Prostate gland (tissue), 2 donors: ENCODE measurements at regions not wholly inside any gene's neighbourhood (a gene's known extent, or its start where the extent isn't known, plus 50 kb on each side); places are given as distances from the start of the nearest gene placed in this dataset.

ENCODE experiments used
- DNase-seq: peaks from one replicate; pipeline ENCODE4 v3.0.0-alpha.2; 2019; ENCODE audit warnings: low spot score
- H3K27ac ChIP-seq, 2 donors: fragments of 200-600 bp; sonication (generic); 2 replicates each; pipeline ENCODE4 v1.5.1; 2017 to 2019
- H3K27me3 ChIP-seq: fragments of 200-600 bp; sonication (generic); replicated peaks from 2 replicates; pipeline ENCODE4 v1.5.1; 2019; ENCODE audit not compliant: insufficient read depth
- H3K36me3 ChIP-seq, 2 donors: fragments of 200-600 bp; sonication (generic); 1 replicate in 1 of 2; 2 replicates in 1 of 2; pipeline versions ENCODE4 v1.5.1 to v1.8.1; 2017 to 2019
- H3K4me1 ChIP-seq: fragments of 200-600 bp; sonication (generic); replicated peaks from 2 replicates; pipeline ENCODE4 v1.5.1; 2019
- H3K4me3 ChIP-seq, 2 donors: fragments of 200-600 bp; sonication (generic); 2 replicates each; pipeline ENCODE4 v1.5.1; 2017 to 2019
- H3K9me3 ChIP-seq: fragments of 200-600 bp; sonication (generic); 2 replicates; pipeline ENCODE4 v1.5.1; 2017
- POLR2A ChIP-seq: fragments of 450-650 bp; IDR thresholded peaks from one replicate; pipeline ENCODE4 v1.6.1; 2016; ENCODE audit warnings: antibody characterized with exemption, mild to moderate bottlenecking
- POLR2AphosphoS5 ChIP-seq: sonication (generic); formaldehyde crosslinking; IDR thresholded peaks from one replicate; pipeline ENCODE4 v1.6.1; 2017; ENCODE audit warnings: antibody characterized with exemption
- WGBS: methylation state at CpG from one replicate; pipeline ENCODE4 v1.1.5; 2018; 5-methylcytosine and 5-hydroxymethylcytosine counted together
- intact Hi-C: fragments of 100-400 bp; cut with DNase I; formaldehyde crosslinking; loops from one replicate; pipeline ENCODE4 v1.14.2; 2022
- TF ChIP-seq, protein P1 (sequence below), 4 experiments: fragments of 200-600 bp in 2 of 4; fragments of 450-650 bp in 2 of 4; sonication (generic) in 2 of 4; IDR thresholded peaks; 1 replicate in 3 of 4; 2 replicates in 1 of 4; pipeline ENCODE4 v1.5.1; 2016 to 2019; ENCODE audit warnings: antibody characterized with exemption in 4 of 4, mild to moderate bottlenecking in 2 of 4, moderate library complexity in 2 of 4

DNA sequence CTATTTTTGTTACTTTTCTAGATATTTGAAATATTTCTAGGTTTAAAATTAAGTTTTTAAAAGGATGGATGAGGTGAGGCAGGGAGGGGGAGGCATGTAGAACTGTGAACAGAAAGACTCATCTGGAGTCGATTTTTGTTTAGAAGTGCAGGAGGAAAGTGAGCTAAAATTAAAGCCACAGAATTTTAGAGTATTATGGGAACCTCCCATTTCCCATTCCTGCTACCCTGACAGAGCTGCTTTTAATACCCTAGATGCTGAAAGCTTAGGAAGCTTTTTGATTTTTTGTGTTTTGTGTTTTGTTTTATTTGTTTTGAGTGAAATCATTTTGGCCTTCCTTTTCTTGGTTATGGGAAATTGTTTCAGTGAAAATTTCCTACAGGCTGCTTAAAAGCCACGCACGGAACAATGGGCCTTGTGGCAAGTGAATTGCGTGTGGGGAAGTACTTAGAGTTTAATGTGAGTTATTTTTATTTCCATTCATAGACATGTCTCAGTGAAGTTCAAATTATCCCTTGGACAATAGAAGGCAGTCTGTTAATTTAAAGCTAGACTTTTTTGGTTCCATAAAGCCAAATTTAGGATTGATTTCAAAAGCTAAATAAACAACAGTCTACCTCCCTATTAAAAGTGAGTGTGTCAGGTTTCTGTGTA lies 102.0 kb upstream of the HDAC9 start:
- Histone ChIP-seq H3K9me3 (no peaks in the 10 kb centered on the region), H3K4me3 (no peak overlapping the region), H3K27ac (no peak overlapping the region), H3K27me3 (no peaks in the 10 kb centered on the region), H3K4me1 (no peaks in the 10 kb centered on the region), H3K36me3 (no peaks in the 10 kb centered on the region)
- no peak for TF ChIP-seq POLR2A
- no peak for TF ChIP-seq POLR2AphosphoS5
- TF ChIP-seq, protein P1, sequence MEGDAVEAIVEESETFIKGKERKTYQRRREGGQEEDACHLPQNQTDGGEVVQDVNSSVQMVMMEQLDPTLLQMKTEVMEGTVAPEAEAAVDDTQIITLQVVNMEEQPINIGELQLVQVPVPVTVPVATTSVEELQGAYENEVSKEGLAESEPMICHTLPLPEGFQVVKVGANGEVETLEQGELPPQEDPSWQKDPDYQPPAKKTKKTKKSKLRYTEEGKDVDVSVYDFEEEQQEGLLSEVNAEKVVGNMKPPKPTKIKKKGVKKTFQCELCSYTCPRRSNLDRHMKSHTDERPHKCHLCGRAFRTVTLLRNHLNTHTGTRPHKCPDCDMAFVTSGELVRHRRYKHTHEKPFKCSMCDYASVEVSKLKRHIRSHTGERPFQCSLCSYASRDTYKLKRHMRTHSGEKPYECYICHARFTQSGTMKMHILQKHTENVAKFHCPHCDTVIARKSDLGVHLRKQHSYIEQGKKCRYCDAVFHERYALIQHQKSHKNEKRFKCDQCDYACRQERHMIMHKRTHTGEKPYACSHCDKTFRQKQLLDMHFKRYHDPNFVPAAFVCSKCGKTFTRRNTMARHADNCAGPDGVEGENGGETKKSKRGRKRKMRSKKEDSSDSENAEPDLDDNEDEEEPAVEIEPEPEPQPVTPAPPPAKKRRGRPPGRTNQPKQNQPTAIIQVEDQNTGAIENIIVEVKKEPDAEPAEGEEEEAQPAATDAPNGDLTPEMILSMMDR (IDR thresholded peaks at IDR 0.05) = no peak
- WGBS = 39% methylated on average over 4 of the region's 4 CpGs
- intact Hi-C loops = no loop called here
- no peak for DNase-seq

DNA sequence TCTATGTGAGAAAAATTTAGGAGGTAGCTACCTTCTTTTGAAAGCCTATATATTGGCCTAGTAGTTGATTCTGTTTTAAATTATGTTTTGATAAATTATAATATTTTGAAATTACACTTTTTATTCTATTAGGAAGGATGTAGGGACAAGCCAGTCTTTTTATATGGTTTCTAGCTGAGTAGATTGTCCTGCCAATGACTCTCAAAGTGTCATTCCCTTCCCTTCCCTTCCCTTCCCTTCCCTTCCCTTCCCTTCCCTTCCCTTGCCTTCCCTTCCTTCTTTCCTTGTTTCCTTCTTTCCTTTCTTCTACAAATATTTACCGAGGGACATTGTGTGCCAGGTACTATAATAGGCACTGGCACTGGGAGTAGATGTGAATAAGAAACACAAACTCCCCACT lies 99.7 kb upstream of the HDAC9 start:
- Histone ChIP-seq H3K9me3 (no peaks in the 10 kb centered on the region), H3K36me3 (no peaks in the 10 kb centered on the region), H3K27ac (no peak overlapping the region), H3K4me1 (no peaks in the 10 kb centered on the region), H3K27me3 (no peaks in the 10 kb centered on the region), H3K4me3 (no peak overlapping the region)
- WGBS = 91% methylated on average over 1 of the region's 1 CpG
- intact Hi-C loops = no loop called here
- DNase-seq = no peak
- TF ChIP-seq POLR2A (no peak), POLR2AphosphoS5 (no peak)
- TF ChIP-seq, protein P1 (IDR thresholded peaks at IDR 0.05) = no peak

DNA sequence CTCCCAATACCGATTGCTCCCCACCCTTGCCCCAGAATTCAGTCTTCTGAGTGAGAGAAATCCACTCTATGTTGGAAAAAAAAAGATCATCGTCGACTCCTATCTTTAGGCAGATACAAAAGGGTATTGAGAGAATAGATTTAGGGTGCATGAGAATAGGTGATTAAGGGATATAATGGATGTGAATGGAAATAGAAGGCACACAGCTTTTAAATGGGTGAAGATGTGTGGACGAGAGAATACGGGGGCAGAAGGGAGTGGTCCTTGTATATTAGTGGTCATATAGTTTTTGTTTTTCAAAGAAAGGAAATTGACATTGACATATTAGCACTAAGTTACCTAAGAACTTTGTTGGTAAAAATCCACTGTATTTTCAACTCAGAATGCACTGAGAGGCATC lies 98.6 kb upstream of the HDAC9 start:
- TF ChIP-seq POLR2A (no peak), POLR2AphosphoS5 (no peak)
- TF ChIP-seq, protein P1 (IDR thresholded peaks at IDR 0.05) = no peak
- no peaks in the 10 kb centered on the region for H3K36me3 ChIP-seq
- intact Hi-C loops = no loop called here
- no peak for DNase-seq
- H3K4me3 ChIP-seq = no peak overlapping the region
- no peaks in the 10 kb centered on the region for H3K9me3 ChIP-seq
- H3K4me1 ChIP-seq = no peaks in the 10 kb centered on the region
- H3K27me3 ChIP-seq = no peaks in the 10 kb centered on the region
- no peak overlapping the region for H3K27ac ChIP-seq
- WGBS = 83% methylated on average over 5 of the region's 5 CpGs

DNA sequence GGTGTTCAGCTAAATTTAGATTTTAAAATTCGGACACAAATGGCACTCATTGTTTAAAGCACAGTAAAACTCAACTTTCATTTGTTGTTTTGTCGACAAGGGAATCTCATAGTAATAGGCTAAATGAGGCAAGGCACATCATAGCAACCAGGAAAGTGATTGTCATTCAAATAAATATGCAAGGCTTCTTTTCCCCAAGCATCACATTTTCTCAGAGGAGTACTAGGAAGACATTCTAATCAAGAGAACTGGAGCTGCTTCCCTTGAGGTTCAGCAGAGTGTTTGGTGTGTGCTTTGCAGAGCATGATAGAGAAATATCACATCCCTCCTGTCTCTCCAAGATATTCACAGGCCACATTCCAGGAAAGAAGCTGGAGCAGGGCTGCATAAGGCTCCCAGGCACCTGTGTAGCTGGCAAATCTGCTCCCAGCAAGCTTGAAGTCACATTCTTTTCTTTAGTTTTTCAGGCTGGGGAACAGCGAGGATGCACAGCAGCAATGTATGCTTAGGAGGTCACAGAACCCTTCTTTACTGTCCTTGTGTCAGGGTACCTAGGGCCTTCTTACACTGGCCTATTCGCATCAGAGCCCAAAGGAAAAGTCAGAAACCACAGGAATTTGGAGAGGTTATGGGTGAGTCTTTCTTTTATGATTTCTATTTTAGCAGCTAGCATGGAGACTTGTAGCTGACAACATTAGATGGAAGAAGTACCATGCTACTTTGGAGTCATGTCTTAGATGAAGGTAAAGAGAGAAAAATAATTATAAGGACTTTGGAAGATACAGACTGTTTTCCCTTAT lies 95.9 kb upstream of the HDAC9 start:
- H3K27ac ChIP-seq = no peak overlapping the region
- intact Hi-C loops = no loop called here
- WGBS = 85% methylated on average over 4 of the region's 4 CpGs
- no peak for DNase-seq
- no peak for TF ChIP-seq POLR2A
- no peak for TF ChIP-seq POLR2AphosphoS5
- TF ChIP-seq, protein P1 (IDR thresholded peaks at IDR 0.05) = no peak
- no peaks in the 10 kb centered on the region for H3K36me3 ChIP-seq
- H3K9me3 ChIP-seq = no peaks in the 10 kb centered on the region
- H3K4me1 ChIP-seq = no peaks in the 10 kb centered on the region
- H3K27me3 ChIP-seq = no peaks in the 10 kb centered on the region
- H3K4me3 ChIP-seq = no peak overlapping the region

DNA sequence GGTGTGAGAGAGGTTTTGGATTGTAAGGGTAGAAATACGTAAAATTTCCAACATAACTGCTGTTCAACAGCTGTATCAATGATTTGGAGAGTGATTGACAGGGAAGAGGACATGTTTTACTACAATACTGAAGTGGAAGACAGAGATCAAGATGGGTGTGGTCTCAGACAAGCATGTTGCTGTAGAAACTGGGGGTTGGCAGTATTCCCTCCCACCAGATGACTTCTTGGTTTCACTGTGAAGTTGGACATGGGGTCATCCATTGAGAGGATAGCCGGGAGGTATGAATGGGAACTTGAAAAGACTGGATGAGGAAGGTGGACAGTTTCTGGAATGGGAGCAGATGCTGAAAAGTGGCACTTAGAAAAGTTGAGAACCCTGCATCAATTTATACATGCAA lies 95.3 kb upstream of the HDAC9 start:
- Histone ChIP-seq H3K4me1 (no peaks in the 10 kb centered on the region), H3K27ac (no peak overlapping the region), H3K36me3 (no peaks in the 10 kb centered on the region), H3K27me3 (no peaks in the 10 kb centered on the region), H3K4me3 (no peak overlapping the region), H3K9me3 (no peaks in the 10 kb centered on the region)
- intact Hi-C loops = no loop called here
- 96% methylated on average over 2 of the region's 2 CpGs for WGBS
- TF ChIP-seq POLR2A (no peak), POLR2AphosphoS5 (no peak)
- TF ChIP-seq, protein P1 (IDR thresholded peaks at IDR 0.05) = no peak
- DNase-seq = no peak
